Body of pancreas (tissue), 4 donors: ENCODE measurements at regions not wholly inside any gene's neighbourhood (a gene's known extent, or its start where the extent isn't known, plus 50 kb on each side); places are given as distances from the start of the nearest gene placed in this dataset.

Experiments
- ATAC-seq: fragments of 150-250 bp; one replicate; pipeline ENCODE4 v1.9.1; 2016
- DNase-seq, 4 donors: peaks; one replicate each; pipeline ENCODE4 v3.0.0-alpha.2; 2019
- H3K27ac ChIP-seq, 4 donors: fragments of 200-600 bp; sonication (generic); 1 replicate in 3 of 4; 2 replicates in 1 of 4; pipeline versions ENCODE4 v1.5.1 to v1.6.1; 2016 to 2019; ENCODE audit warnings: mild to moderate bottlenecking in 1 of 4, mixed read lengths in 1 of 4, moderate library complexity in 1 of 4
- H3K27me3 ChIP-seq, 2 donors: fragments of 200-600 bp; sonication (generic); one replicate each; pipeline ENCODE4 v1.6.0; 2016; ENCODE audit warnings: mild to moderate bottlenecking in 1 of 2
- H3K36me3 ChIP-seq, 2 donors: fragments of 200-600 bp; sonication (generic); replicated peaks in 1 of 2; 2 replicates each; pipeline ENCODE4 v1.5.1; 2016; ENCODE audit warnings: low read depth in 2 of 2; ENCODE audit not compliant: insufficient read depth in 1 of 2
- H3K4me1 ChIP-seq: fragments of 200-600 bp; sonication (generic); one replicate; pipeline ENCODE4 v1.6.0; 2016
- H3K4me3 ChIP-seq, 2 donors: fragments of 200-600 bp; sonication (generic); 1 replicate in 1 of 2; 2 replicates in 1 of 2; pipeline ENCODE4 v1.5.1; 2016 to 2019
- H3K9me3 ChIP-seq, 3 donors: fragments of 200-600 bp; sonication (generic); 1 replicate in 2 of 3; 2 replicates in 1 of 3; pipeline ENCODE4 v1.5.1; 2016
- POLR2A ChIP-seq, 3 donors: fragments of 450-650 bp; IDR thresholded peaks; one replicate each; pipeline ENCODE4 v1.6.1; 2016; ENCODE audit warnings: antibody characterized with exemption in 3 of 3, mild to moderate bottlenecking in 2 of 3
- WGBS, 2 donors: methylation state at CpG; one replicate each; pipeline ENCODE4 v1.1.5; 2017; 5-methylcytosine and 5-hydroxymethylcytosine counted together
- intact Hi-C: fragments of 100-400 bp; cut with DNase I; formaldehyde crosslinking; loops from one replicate; pipeline ENCODE4 v1.15.1; 2023
- TF ChIP-seq, protein P1 (sequence below), 7 experiments: fragments of 450-650 bp in 4 of 7; fragments of 200-600 bp in 3 of 7; sonication (generic) in 3 of 7; IDR thresholded peaks; one replicate each; pipeline ENCODE4 v1.5.1; 2016 to 2019; ENCODE audit warnings: antibody characterized with exemption in 7 of 7

DNA sequence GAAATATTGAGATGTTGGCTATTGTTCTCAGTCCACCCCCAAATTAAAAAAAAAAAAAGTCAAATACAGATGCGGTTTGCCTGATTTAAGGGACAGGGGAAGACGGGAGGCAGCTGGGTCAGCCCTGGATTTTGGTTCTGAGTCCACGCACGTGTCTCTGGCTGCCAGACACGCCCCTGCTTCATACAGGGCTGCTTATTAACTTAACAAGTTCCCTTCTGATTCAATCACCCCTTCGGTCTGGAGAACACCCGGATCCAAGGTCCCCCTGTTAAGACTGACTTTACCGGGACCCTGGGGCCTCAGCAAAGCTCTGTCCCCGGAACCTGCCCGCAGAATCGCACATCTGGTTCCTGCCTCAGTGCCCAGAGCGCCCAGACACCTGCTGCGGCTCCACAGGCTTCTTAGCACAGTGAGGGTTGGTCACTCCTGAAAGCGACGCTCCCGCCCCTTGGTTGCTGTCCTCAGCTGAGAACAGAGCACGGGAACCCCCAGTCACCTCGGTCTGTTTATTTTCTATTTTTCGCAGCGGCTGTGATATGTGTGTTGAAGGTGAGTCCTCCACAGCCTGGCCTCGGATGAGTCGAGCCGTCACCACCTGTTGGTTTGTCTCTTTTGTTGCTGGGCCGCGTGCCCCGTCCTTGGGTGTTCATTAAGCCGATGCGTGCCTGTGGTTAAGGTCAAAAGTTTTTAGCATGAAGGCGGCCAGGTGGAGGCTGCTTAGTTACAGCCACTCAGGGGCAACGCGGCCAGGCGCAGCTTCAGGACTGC lies 57.2 kb downstream of the RTP5 start:
- Histone ChIP-seq H3K36me3 (no peaks in the 10 kb centered on the region), H3K4me3 (no peak overlapping the region), H3K27me3 (no peaks in the 10 kb centered on the region), H3K27ac (peak overlapping the region; percentile 65 to 87 (median 72)), H3K4me1 (peaks cover 40% of the 10 kb centered on the region), H3K9me3 (no peaks in the 10 kb centered on the region)
- ATAC-seq (peak; percentile 81), DNase-seq (peak; percentile 58 to 83 (median 77))
- 18 to 34% methylated on average over 23 to 32 of the region's 32 CpGs for WGBS, 2 donors
- intact Hi-C loops: no loop called here
- TF ChIP-seq, protein P1, sequence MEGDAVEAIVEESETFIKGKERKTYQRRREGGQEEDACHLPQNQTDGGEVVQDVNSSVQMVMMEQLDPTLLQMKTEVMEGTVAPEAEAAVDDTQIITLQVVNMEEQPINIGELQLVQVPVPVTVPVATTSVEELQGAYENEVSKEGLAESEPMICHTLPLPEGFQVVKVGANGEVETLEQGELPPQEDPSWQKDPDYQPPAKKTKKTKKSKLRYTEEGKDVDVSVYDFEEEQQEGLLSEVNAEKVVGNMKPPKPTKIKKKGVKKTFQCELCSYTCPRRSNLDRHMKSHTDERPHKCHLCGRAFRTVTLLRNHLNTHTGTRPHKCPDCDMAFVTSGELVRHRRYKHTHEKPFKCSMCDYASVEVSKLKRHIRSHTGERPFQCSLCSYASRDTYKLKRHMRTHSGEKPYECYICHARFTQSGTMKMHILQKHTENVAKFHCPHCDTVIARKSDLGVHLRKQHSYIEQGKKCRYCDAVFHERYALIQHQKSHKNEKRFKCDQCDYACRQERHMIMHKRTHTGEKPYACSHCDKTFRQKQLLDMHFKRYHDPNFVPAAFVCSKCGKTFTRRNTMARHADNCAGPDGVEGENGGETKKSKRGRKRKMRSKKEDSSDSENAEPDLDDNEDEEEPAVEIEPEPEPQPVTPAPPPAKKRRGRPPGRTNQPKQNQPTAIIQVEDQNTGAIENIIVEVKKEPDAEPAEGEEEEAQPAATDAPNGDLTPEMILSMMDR (IDR thresholded peaks at IDR 0.05): no peak
- TF ChIP-seq POLR2A (IDR thresholded peaks at IDR 0.05): peak in 2 of 3 donors; percentile 23 to 27

DNA sequence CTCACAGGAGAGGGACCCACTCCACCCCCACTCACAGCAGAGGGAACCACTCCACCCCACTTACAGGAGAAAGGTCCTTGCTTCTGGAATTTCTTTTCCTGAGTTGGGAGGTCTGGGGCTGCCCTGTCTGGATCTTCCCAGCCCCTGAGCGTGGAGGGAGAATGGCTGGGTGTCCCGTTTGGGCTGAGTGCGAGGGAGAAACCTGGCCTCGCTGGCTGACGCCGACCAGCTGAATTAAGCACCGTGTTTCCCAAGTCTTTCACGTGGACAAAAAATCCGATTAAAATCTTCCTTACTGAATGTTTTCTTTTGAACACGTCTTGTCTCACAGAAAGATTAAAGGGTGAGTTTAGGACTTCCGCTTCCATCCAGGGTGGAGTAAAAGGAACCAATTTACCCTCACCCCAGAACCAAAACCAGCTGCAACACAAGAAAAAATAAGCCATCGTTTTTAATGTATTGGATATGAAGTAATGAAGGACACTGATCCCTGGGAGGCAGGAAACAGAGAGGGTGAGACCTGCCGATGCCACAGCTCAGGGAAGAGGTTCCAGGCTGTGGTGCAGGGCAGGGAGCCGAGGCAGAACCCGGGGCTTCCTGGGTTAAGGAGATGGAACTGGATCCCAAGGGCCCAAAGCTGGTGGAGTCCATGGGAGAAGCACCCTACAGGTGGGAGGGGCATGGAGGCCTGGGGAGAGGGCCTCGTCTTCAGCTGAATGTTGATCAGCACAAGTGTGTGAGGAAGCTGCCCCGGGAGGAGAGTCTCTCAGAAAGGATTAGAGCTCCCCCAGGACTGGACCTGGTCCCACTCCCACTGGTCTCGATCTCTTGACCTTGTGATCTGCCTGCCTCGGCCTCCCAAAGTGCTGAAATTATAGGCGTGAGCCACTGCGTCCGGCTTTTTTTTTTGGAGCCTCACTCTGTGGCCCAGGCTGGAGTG lies 60.3 kb downstream of the RTP5 start:
- DNase-seq (peak in 2 of 4 donors; percentile 23 to 30), ATAC-seq (no peak)
- Histone ChIP-seq H3K9me3 (no peaks in the 10 kb centered on the region), H3K27me3 (no peaks in the 10 kb centered on the region), H3K4me1 (peaks cover 59% of the 10 kb centered on the region), H3K4me3 (no peak overlapping the region), H3K27ac (peak overlapping the region in 2 of 4 donors; percentile 35 to 47), H3K36me3 (no peaks in the 10 kb centered on the region)
- 55 to 84% methylated on average over 22 of the region's 22 CpGs for WGBS, 2 donors
- intact Hi-C loops: no loop called here
- TF ChIP-seq, protein P1 (IDR thresholded peaks at IDR 0.05): no peak
- TF ChIP-seq POLR2A (IDR thresholded peaks at IDR 0.05): no peak

DNA sequence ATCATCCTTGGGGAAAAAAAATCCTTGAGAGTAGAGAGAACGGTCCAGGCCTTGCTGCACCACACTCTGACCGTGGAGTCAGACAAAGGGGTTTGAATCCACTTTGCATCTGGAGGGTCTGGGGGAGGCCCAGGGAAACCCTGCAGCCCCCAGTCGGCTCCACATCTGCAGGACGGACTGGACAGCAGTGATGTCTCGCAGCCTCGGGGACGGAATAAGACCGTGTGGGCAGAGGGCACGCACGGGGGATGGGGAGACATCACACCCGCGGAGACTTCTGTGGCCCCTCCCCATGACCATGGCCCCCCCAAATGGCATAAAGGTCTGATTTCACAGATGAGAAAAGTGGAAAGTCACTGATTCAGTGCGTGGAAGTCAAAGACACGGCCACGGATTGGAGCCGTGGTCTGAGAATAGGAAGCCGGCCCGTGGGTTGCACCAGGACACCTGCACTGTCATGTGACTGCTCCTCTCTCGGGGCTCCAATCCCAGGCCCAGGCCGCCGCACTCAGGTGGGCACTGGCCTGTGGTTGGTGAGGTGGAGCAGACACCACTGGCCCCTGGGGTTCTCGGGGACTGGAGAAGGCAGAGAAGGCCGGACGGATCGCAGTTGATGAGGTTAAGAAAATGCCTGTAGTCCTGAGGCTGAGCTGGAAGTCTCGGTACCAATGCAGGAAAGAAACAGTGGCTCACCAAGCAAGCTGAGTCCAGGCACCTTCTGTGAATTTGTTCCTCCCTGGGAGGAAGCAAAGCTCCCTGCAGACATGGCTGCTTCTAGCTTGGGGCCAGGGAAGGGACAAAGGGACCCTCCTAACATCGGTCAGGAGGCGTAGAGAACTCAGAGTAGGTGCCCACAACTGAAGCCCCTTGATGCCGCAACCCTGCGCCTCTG lies 61.8 kb downstream of the RTP5 start:
- intact Hi-C loops: no loop called here
- 95% methylated on average over 25 to 30 of the region's 30 CpGs for WGBS, 2 donors

More for the DNA sequence above, 61.8 kb downstream of the RTP5 start:
- no peaks in the 10 kb centered on the region for H3K36me3 ChIP-seq
- no peaks in the 10 kb centered on the region for H3K27me3 ChIP-seq
- no peak for TF ChIP-seq POLR2A (IDR thresholded peaks at IDR 0.05)
- TF ChIP-seq, protein P1 (IDR thresholded peaks at IDR 0.05): no peak
- no peaks in the 10 kb centered on the region for H3K9me3 ChIP-seq
- H3K27ac ChIP-seq: peak overlapping the region; percentile 72 to 85 (median 76)
- no peak for DNase-seq
- no peak for ATAC-seq
- no peak overlapping the region for H3K4me3 ChIP-seq
- peaks cover 54% of the 10 kb centered on the region for H3K4me1 ChIP-seq
